GM21619 (cell line): ENCODE measurements at regions not wholly inside any gene's neighbourhood (a gene's known extent, or its start where the extent isn't known, plus 50 kb on each side); places are given as distances from the start of the nearest gene placed in this dataset.
"Not testable (repeated sequence)": the region's sequence is repeated elsewhere in the genome, so short reads cannot be mapped to it uniquely, and the experiment has no call there.

ENCODE experiments used
- ATAC-seq: cut with Tn5 transposase; IDR thresholded peaks from one replicate; pipeline ENCODE4 v1.9.1; 2021; ENCODE audit not compliant: unreplicated experiment

- no peak for ATAC-seq
Observed at GRCh38 chr5:152456815-152457443, 51.9 kb upstream of the NMUR2 start.

GRCh38 chr5:152462021-152462721 is 57.1 kb upstream of the NMUR2 start:
- ATAC-seq: peak; percentile 92

GRCh38 chr5:152464048-152464447 is 59.0 kb upstream of the NMUR2 start:
- ATAC-seq: no peak

GRCh38 chr5:152465140-152465539 is 60.1 kb upstream of the NMUR2 start:
- no peak for ATAC-seq

- no peak for ATAC-seq
Observed at GRCh38 chr5:152466085-152466745, 61.1 kb upstream of the NMUR2 start.

GRCh38 chr5:152470167-152470566 is 65.1 kb upstream of the NMUR2 start:
- ATAC-seq: no peak

- no peak for ATAC-seq
Observed at GRCh38 chr5:152472083-152472482, 67.0 kb upstream of the NMUR2 start.

GRCh38 chr5:152474961-152475360 is 69.9 kb upstream of the NMUR2 start:
- no peak for ATAC-seq

GRCh38 chr5:152477536-152477935 is 72.5 kb upstream of the NMUR2 start:
- ATAC-seq: no peak

- ATAC-seq: not testable (repeated sequence)
Observed at GRCh38 chr5:152479866-152480265, 74.8 kb upstream of the NMUR2 start.

- peak; percentile 98 for ATAC-seq
Observed at GRCh38 chr5:152480677-152481076, 75.6 kb upstream of the NMUR2 start.

- no peak for ATAC-seq
Observed at GRCh38 chr5:152487130-152487529, 82.1 kb upstream of the NMUR2 start.

GRCh38 chr5:152488869-152489268 is 83.8 kb upstream of the NMUR2 start:
- ATAC-seq: no peak

- no peak for ATAC-seq
Observed at GRCh38 chr5:152499814-152500535, 94.9 kb upstream of the NMUR2 start.

- ATAC-seq: peak; percentile 51
Observed at GRCh38 chr5:152501294-152501693, 96.2 kb upstream of the NMUR2 start.

GRCh38 chr5:152503206-152503605 is 98.1 kb upstream of the NMUR2 start:
- ATAC-seq: no peak

GRCh38 chr5:152505442-152506042 is 100.5 kb upstream of the NMUR2 start:
- peak; percentile 87 for ATAC-seq

- no peak for ATAC-seq
Observed at GRCh38 chr5:152511120-152511519, 106.0 kb upstream of the NMUR2 start.

- no peak for ATAC-seq
Observed at GRCh38 chr5:152511531-152512132, 106.6 kb upstream of the NMUR2 start.

- ATAC-seq: no peak
Observed at GRCh38 chr5:152514827-152515397, 109.8 kb upstream of the NMUR2 start.
